ENCODE measurements at regions not wholly inside any gene's neighbourhood (a gene's known extent, or its start where the extent isn't known, plus 50 kb on each side); places are given as distances from the start of the nearest gene placed in this dataset.
A peak's percentile ranks its signal among the peaks of the same experiment; 100 is the strongest.
"Not testable (repeated sequence)": the region's sequence is repeated elsewhere in the genome, so short reads cannot be mapped to it uniquely, and the experiment has no call there.

DNA sequence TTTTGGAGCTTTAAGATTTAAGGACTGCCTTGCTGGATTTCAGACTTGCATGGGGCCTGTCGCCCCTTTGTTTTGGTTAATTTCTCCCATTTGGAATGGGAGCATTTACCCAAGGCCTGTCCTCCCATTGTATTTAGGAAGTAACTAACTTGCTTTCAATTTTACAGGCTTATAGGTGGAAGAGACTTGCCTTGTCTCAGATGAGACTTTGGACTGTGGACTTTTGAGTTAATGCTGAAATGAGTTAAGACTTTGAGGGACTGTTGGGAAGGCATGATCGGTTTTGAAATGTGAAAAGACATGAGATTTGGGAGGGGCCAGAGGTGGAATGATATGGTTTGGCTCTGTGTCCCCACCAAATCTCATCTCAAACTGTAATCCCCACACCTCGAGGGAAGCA lies 56.5 kb upstream of the TNFSF10 start:
- H3K36me3 ChIP-seq (ENCODE audit: insufficient read depth, low read length); H4K20me1 ChIP-seq (ENCODE audit: insufficient read depth, low read length, poor library complexity, severe bottlenecking); H3K9me2 ChIP-seq (replicated peaks; ENCODE audit: low read depth, low read length); H3K9ac ChIP-seq (ENCODE audit: low read depth, low read length, poor library complexity, severe bottlenecking); H3K27me3 ChIP-seq (ENCODE audit: insufficient read depth, low read length, poor library complexity, severe bottlenecking); H3K79me2 ChIP-seq (ENCODE audit: insufficient read depth, low read length); H3K9me3 ChIP-seq (ENCODE audit: insufficient read depth, low read depth, low read length); H3F3A ChIP-seq (ENCODE audit: low read depth); H3K4me2 ChIP-seq (ENCODE audit: low read depth, low read length, poor library complexity, severe bottlenecking); H3K4me3 ChIP-seq (ENCODE audit: low read length, poor library complexity, severe bottlenecking): not testable (repeated sequence)
- Histone ChIP-seq H2AFZ (ENCODE audit: low read length) (peak overlapping the region; percentile 52; the same call in 1 of the 2 replicates), H3K4me1 (ENCODE audit: insufficient read depth, low read length, poor library complexity, severe bottlenecking) (peaks cover 14% of the 10 kb centered on the region)

DNA sequence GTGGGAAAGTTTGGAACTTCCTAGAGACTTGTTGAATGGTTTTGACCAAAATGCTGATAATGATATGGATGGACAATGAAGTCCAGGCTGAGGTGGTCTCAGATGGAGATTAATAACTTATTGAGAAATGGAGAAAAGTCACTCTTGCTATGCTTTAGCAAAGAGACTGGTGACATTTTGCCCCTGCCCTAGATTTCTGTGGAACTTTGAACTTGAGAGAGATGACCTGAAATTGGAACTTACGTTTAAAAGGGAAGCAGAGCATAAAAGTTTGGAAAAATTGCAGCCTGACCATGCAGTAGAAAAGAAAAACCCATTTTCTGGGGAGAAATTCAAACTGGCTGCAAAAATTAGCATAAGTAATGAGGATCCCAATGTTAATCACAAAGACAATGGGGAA lies 55.5 kb upstream of the TNFSF10 start:
- H4K20me1 ChIP-seq (ENCODE audit: insufficient read depth, low read length, poor library complexity, severe bottlenecking); H3F3A ChIP-seq (ENCODE audit: low read depth); H2AFZ ChIP-seq (ENCODE audit: low read length); H3K4me3 ChIP-seq (ENCODE audit: low read length, poor library complexity, severe bottlenecking); H3K9me3 ChIP-seq (ENCODE audit: insufficient read depth, low read depth, low read length); H3K9ac ChIP-seq (ENCODE audit: low read depth, low read length, poor library complexity, severe bottlenecking); H3K9me2 ChIP-seq (replicated peaks; ENCODE audit: low read depth, low read length); H3K4me2 ChIP-seq (ENCODE audit: low read depth, low read length, poor library complexity, severe bottlenecking); H3K79me2 ChIP-seq (ENCODE audit: insufficient read depth, low read length); H3K27me3 ChIP-seq (ENCODE audit: insufficient read depth, low read length, poor library complexity, severe bottlenecking); H3K36me3 ChIP-seq (ENCODE audit: insufficient read depth, low read length): not testable (repeated sequence)
- H3K4me1 ChIP-seq (ENCODE audit: insufficient read depth, low read length, poor library complexity, severe bottlenecking): peaks cover 14% of the 10 kb centered on the region

DNA sequence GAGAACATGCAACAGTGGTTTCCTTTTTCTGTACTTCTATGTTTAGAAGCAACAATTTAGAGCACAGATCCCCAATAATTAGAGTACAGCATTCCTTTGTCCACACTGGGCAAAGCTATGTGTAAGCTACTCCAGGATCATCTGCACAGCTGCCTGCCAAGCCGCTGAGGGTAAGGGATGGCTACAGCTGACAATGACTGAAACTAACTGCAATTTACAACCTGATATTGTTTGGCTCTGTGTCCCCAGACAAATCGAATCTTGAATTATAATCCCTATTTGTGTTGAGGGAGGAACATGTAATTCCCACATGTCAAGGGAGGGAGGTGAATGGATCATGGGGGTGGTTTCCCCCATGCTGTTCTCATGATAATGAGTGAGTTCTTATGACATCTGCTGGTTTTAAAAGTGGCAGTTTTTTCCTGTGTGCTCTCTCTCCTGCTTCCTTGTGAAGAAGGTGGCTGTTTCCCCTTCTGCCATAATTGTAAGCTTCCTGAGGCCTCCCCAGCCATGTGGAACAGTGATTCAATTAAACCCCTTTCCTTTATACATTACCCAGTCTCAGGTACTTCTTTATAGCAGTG lies 54.8 kb upstream of the TNFSF10 start:
- Histone ChIP-seq H4K20me1 (ENCODE audit: insufficient read depth, low read length, poor library complexity, severe bottlenecking) (no peaks in the 10 kb centered on the region), H3K4me1 (ENCODE audit: insufficient read depth, low read length, poor library complexity, severe bottlenecking) (peaks cover 14% of the 10 kb centered on the region), H3K4me2 (ENCODE audit: low read depth, low read length, poor library complexity, severe bottlenecking) (no peak overlapping the region), H3K36me3 (ENCODE audit: insufficient read depth, low read length) (no peaks in the 10 kb centered on the region), H3K9me3 (ENCODE audit: insufficient read depth, low read depth, low read length) (no peaks in the 10 kb centered on the region), H3K27me3 (ENCODE audit: insufficient read depth, low read length, poor library complexity, severe bottlenecking) (no peaks in the 10 kb centered on the region), H3K9ac (ENCODE audit: low read depth, low read length, poor library complexity, severe bottlenecking) (no peak overlapping the region), H3K79me2 (ENCODE audit: insufficient read depth, low read length) (no peaks in the 10 kb centered on the region), H3K9me2 (replicated peaks; ENCODE audit: low read depth, low read length) (no peaks in the 10 kb centered on the region), H2AFZ (ENCODE audit: low read length) (peak overlapping the region; percentile 42; the same call in 1 of the 2 replicates), H3F3A (ENCODE audit: low read depth) (no peaks in the 10 kb centered on the region), H3K4me3 (ENCODE audit: low read length, poor library complexity, severe bottlenecking) (no peak overlapping the region)
- TF ChIP-seq EZH2phosphoT487 (IDR thresholded peaks at IDR 0.05; ENCODE audit: borderline replicate concordance): no peak
- TF ChIP-seq, protein P1, sequence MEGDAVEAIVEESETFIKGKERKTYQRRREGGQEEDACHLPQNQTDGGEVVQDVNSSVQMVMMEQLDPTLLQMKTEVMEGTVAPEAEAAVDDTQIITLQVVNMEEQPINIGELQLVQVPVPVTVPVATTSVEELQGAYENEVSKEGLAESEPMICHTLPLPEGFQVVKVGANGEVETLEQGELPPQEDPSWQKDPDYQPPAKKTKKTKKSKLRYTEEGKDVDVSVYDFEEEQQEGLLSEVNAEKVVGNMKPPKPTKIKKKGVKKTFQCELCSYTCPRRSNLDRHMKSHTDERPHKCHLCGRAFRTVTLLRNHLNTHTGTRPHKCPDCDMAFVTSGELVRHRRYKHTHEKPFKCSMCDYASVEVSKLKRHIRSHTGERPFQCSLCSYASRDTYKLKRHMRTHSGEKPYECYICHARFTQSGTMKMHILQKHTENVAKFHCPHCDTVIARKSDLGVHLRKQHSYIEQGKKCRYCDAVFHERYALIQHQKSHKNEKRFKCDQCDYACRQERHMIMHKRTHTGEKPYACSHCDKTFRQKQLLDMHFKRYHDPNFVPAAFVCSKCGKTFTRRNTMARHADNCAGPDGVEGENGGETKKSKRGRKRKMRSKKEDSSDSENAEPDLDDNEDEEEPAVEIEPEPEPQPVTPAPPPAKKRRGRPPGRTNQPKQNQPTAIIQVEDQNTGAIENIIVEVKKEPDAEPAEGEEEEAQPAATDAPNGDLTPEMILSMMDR (conservative IDR thresholded peaks at IDR 0.05; ENCODE audit: low read length): no peak

DNA sequence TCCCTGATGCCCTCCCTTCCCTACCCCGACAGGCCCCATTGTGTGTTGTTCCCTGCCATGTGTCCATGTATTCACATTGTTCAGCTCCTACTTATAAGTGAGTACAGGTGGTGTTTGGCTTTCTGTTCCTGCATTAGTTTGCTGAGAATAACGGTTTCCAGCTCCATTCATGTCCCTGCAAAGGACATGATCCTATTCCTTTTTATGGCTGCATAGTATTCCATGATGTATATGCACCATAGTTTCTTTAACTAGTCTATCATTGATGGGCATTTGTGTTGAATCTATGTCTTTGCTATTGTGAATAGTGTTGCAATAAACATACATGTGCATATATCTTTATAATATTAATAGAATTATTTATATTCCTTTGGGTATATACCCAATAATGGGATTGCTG lies 52.1 kb upstream of the TNFSF10 start:
- no peak overlapping the region for H3K9ac ChIP-seq (ENCODE audit: low read depth, low read length, poor library complexity, severe bottlenecking)
- H3K79me2 ChIP-seq (ENCODE audit: insufficient read depth, low read length): no peaks in the 10 kb centered on the region
- no peaks in the 10 kb centered on the region for H3K9me3 ChIP-seq (ENCODE audit: insufficient read depth, low read depth, low read length)
- H3K9me2 ChIP-seq (replicated peaks; ENCODE audit: low read depth, low read length): no peaks in the 10 kb centered on the region
- no peak overlapping the region for H2AFZ ChIP-seq (ENCODE audit: low read length)
- H4K20me1 ChIP-seq (ENCODE audit: insufficient read depth, low read length, poor library complexity, severe bottlenecking): no peaks in the 10 kb centered on the region
- H3K4me3 ChIP-seq (ENCODE audit: low read length, poor library complexity, severe bottlenecking): no peak overlapping the region
- H3F3A ChIP-seq (ENCODE audit: low read depth): no peaks in the 10 kb centered on the region
- no peak for TF ChIP-seq EZH2phosphoT487 (IDR thresholded peaks at IDR 0.05; ENCODE audit: borderline replicate concordance)
- TF ChIP-seq, protein P1 (conservative IDR thresholded peaks at IDR 0.05; ENCODE audit: low read length): no peak
- no peaks in the 10 kb centered on the region for H3K27me3 ChIP-seq (ENCODE audit: insufficient read depth, low read length, poor library complexity, severe bottlenecking)
- no peaks in the 10 kb centered on the region for H3K36me3 ChIP-seq (ENCODE audit: insufficient read depth, low read length)
- peaks cover 9% of the 10 kb centered on the region for H3K4me1 ChIP-seq (ENCODE audit: insufficient read depth, low read length, poor library complexity, severe bottlenecking)
- H3K4me2 ChIP-seq (ENCODE audit: low read depth, low read length, poor library complexity, severe bottlenecking): no peak overlapping the region
